Mucosa of descending colon (tissue), 3 donors: ENCODE measurements at regions not wholly inside any gene's neighbourhood (a gene's known extent, or its start where the extent isn't known, plus 50 kb on each side); places are given as distances from the start of the nearest gene placed in this dataset.

Source experiments
- ATAC-seq: fragments of 200-7000 bp; cut with Tn5 transposase; one replicate; pipeline ENCODE4 v1.9.1; 2020; ENCODE audit warnings: mild to moderate bottlenecking, moderate library complexity
- DNase-seq, 3 donors: peaks; one replicate each; pipeline ENCODE4 v3.0.0-alpha.2; 2020
- H3K36me3 ChIP-seq: fragments of 200-600 bp; one replicate; pipeline ENCODE4 v1.8.0; 2021; ENCODE audit warnings: low read depth, mild to moderate bottlenecking
- H3K4me1 ChIP-seq: fragments of 200-600 bp; one replicate; pipeline ENCODE4 v1.8.0; 2021; ENCODE audit warnings: low read depth, mild to moderate bottlenecking
- H3K4me3 ChIP-seq: fragments of 200-600 bp; one replicate; pipeline ENCODE4 v1.8.0; 2021; ENCODE audit warnings: mild to moderate bottlenecking
- H3K9me3 ChIP-seq: fragments of 200-600 bp; one replicate; pipeline ENCODE4 v1.8.0; 2021; ENCODE audit warnings: mild to moderate bottlenecking
- intact Hi-C, 2 donors: fragments of 100-400 bp; cut with DNase I in 1 of 2; cut with micrococcal nuclease in 1 of 2; formaldehyde crosslinking; loops; one replicate each; pipeline versions ENCODE4 v1.11.0 to v1.11.1; 2022; cut with DNase I, micrococcal nuclease
- TF ChIP-seq, protein P1 (sequence below): fragments of 200-600 bp; IDR thresholded peaks from one replicate; pipeline ENCODE4 v1.8.0; 2022; ENCODE audit warnings: antibody characterized with exemption, mild to moderate bottlenecking
- donor health status: DM: no; HTN: no; CAD: no; lungs with moderate emphysema.
- donor health status: DM: no; HTN: no; CAD: no.
- donor health status: DM: no; HTN: yes; CAD: no.

DNA sequence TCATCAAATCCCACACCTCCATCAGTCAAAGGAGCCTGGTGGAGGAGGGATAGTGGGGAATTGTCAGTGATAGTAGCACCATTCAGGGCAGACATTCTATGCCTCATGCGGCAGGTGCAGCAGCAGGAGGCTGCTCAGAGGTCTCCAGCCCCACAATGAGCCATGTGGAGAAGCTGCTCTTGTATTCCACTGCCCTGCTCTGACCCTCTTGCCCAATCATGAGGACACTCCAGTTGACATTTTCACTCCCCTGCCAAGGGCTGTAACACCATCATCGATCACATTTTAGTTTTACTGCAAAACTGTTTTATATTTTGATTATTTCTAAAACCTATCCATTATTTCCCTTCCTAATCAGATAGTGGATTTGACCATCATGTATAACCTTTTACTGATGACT, 487.6 kb upstream of the KLHL29 start:
- Histone ChIP-seq H3K4me3 (no peak overlapping the region), H3K9me3 (no peaks in the 10 kb centered on the region), H3K36me3 (no peaks in the 10 kb centered on the region), H3K4me1 (peaks cover 3% of the 10 kb centered on the region)
- intact Hi-C loops, result no loop called here
- ATAC-seq (no peak), DNase-seq (no peak)
- TF ChIP-seq, protein P1, sequence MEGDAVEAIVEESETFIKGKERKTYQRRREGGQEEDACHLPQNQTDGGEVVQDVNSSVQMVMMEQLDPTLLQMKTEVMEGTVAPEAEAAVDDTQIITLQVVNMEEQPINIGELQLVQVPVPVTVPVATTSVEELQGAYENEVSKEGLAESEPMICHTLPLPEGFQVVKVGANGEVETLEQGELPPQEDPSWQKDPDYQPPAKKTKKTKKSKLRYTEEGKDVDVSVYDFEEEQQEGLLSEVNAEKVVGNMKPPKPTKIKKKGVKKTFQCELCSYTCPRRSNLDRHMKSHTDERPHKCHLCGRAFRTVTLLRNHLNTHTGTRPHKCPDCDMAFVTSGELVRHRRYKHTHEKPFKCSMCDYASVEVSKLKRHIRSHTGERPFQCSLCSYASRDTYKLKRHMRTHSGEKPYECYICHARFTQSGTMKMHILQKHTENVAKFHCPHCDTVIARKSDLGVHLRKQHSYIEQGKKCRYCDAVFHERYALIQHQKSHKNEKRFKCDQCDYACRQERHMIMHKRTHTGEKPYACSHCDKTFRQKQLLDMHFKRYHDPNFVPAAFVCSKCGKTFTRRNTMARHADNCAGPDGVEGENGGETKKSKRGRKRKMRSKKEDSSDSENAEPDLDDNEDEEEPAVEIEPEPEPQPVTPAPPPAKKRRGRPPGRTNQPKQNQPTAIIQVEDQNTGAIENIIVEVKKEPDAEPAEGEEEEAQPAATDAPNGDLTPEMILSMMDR, result no peak

DNA sequence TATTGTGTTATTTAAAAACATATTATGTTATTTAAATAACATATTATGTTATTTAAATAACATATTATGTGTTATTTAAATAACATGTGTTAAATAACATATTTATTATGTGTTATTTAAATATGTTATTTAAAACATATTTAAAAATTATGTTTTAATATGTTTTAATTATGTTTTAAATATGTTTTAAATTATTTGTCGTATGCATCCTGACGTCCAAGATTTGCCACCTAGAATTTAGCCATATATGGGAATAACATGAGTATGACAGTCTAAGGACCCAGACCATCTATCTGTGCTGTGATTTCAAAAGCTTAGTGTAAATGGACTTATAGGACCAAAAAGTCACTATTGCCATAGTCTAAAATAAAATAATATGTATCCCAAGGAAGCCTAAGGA, 484.3 kb upstream of the KLHL29 start:
- intact Hi-C loops, result no loop called here
- no peak for DNase-seq
- TF ChIP-seq, protein P1, result no peak
- no peak for ATAC-seq
- no peaks in the 10 kb centered on the region for H3K9me3 ChIP-seq
- no peaks in the 10 kb centered on the region for H3K4me1 ChIP-seq
- H3K36me3 ChIP-seq, result no peaks in the 10 kb centered on the region
- H3K4me3 ChIP-seq, result no peak overlapping the region

DNA sequence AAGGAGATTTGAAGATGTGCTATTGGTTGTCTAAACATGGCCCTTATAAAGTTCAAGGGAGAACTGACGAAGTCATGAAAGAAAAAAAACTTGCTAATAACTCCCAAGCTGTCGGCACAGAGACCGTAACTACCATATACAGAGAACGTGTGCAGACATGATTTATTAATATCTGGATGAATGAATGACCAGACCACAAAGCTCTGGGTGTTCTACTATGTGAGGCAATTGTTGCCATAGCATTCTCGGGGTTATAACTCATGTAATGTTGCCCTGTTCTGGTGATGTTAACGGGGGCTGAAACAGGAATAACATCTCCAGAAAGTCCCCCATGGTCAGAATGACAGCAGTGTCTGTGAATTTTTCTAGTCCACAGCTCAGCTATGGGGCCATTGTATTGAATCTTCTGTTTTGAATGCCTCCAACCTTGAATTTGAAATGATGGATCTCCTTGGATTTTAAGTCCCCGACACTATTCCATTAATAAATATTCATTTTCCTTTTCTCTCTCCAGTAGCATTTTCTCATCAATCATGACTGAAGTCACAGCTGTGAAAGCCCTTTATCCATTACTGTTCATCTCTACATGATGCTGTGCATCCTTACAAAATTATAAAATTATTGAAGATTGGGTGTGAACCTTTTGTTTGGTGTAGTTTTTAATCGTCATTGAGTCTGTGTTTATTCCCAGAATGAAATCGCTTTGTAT, 483.4 kb upstream of the KLHL29 start:
- intact Hi-C loops, result no loop called here

DNA sequence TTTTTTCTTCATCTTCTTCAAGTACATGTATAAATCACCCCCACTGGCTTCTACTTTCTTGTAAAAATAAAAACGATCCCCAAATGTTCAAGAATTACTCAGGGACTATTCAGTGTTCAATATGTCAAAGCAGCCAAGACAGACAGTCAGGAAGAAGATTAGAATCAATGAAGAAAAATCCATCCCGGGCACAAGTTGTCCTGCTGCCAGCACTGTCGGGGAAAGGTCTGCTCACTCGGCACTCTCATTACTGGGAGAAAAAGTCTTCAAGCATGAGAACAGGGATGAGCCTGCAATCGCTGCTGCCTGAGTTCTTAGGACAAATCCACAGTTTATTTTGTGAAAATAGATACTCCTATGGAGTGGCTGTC, 482.8 kb upstream of the KLHL29 start:
- TF ChIP-seq, protein P1, result no peak
- Histone ChIP-seq H3K9me3 (no peaks in the 10 kb centered on the region), H3K36me3 (no peaks in the 10 kb centered on the region), H3K4me3 (no peak overlapping the region), H3K4me1 (no peaks in the 10 kb centered on the region)
- intact Hi-C loops, result no loop called here
- ATAC-seq, result no peak
- DNase-seq, result no peak

More for the DNA sequence above, 483.4 kb upstream of the KLHL29 start:
- Histone ChIP-seq H3K4me3 (no peak overlapping the region), H3K9me3 (no peaks in the 10 kb centered on the region), H3K36me3 (no peaks in the 10 kb centered on the region), H3K4me1 (no peaks in the 10 kb centered on the region)
- DNase-seq (no peak), ATAC-seq (no peak)
- TF ChIP-seq, protein P1, result no peak

DNA sequence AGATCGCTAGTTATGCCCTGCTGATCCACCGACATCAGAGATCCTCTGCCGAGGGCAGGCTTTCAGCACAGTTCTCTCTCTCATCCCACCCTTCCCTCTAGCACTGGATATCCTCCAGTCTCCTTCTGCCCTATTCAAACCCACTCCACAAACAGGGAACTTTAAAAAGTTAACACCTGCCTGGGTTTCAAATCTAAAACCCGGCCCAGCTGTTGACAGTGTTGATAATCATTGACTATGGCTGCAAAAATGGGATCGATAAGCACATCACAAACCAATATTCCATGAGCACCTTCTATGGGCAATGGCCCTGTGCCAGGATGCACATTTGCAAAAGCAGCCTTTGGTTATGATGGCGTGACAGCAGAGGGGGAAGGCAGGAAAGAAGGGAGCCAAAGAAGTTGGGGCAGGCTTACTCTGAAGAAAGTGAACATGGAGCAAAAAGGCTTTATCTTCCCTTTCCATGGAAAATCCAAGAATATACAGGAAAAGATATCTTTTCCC, 482.3 kb upstream of the KLHL29 start:
- H3K9me3 ChIP-seq, result no peaks in the 10 kb centered on the region
- no peaks in the 10 kb centered on the region for H3K36me3 ChIP-seq
- TF ChIP-seq, protein P1, result no peak
- no peaks in the 10 kb centered on the region for H3K4me1 ChIP-seq
- intact Hi-C loops, result no loop called here
- ATAC-seq (no peak), DNase-seq (no peak)
- no peak overlapping the region for H3K4me3 ChIP-seq
